Liver (tissue), 7 donors: ENCODE measurements at regions not wholly inside any gene's neighbourhood (a gene's known extent, or its start where the extent isn't known, plus 50 kb on each side); places are given as distances from the start of the nearest gene placed in this dataset.

Experiments used
- DNase-seq: peaks from one replicate; pipeline ENCODE4 v3.0.0-alpha.2; 2017; ENCODE audit warnings: low spot score
- H3K27ac ChIP-seq, 2 donors: one replicate each; pipeline ENCODE4 v1.7.0; 2013; ENCODE audit warnings: inconsistent platforms in 2 of 2, low read length in 2 of 2, control low read depth in 1 of 2, low read depth in 1 of 2, mild to moderate bottlenecking in 1 of 2
- H3K27me3 ChIP-seq, 4 donors: one replicate each; pipeline versions ENCODE4 v1.6.1 to v1.7.0; 2013; ENCODE audit warnings: low read length in 3 of 4, inconsistent platforms in 1 of 4, mild to moderate bottlenecking in 1 of 4, moderate library complexity in 1 of 4; ENCODE audit not compliant: control insufficient read depth in 4 of 4, insufficient read depth in 4 of 4
- H3K36me3 ChIP-seq, 4 donors: one replicate each; pipeline versions ENCODE4 v1.6.1 to v1.7.0; 2013; ENCODE audit warnings: low read length in 3 of 4, mild to moderate bottlenecking in 3 of 4, low read depth in 1 of 4, moderate library complexity in 1 of 4; ENCODE audit not compliant: control insufficient read depth in 4 of 4, insufficient read depth in 3 of 4
- H3K4me1 ChIP-seq, 4 donors: one replicate each; pipeline versions ENCODE4 v1.6.1 to v1.7.0; 2013; ENCODE audit warnings: low read length in 3 of 4, mild to moderate bottlenecking in 3 of 4, moderate library complexity in 1 of 4; ENCODE audit not compliant: control insufficient read depth in 4 of 4, insufficient read depth in 4 of 4
- H3K4me3 ChIP-seq, 3 donors: one replicate each; pipeline versions ENCODE4 v1.6.1 to v1.7.0; 2013; ENCODE audit warnings: low read length in 3 of 3, control low read depth in 1 of 3, low read depth in 1 of 3, mild to moderate bottlenecking in 1 of 3
- H3K9ac ChIP-seq, 2 donors: one replicate each; pipeline ENCODE4 v1.7.0; 2013; ENCODE audit warnings: low read length in 2 of 2, mild to moderate bottlenecking in 2 of 2, moderate library complexity in 2 of 2, control low read depth in 1 of 2, low read depth in 1 of 2
- H3K9me3 ChIP-seq, 4 donors: one replicate each; pipeline versions ENCODE4 v1.6.1 to v1.7.0; 2013; ENCODE audit warnings: low read length in 3 of 4; ENCODE audit not compliant: control insufficient read depth in 4 of 4
- EGR1 ChIP-seq, 2 donors: IDR thresholded peaks; 2 replicates each; pipeline ENCODE4 v1.6.1; 2016 to 2018; ENCODE audit warnings: antibody characterized with exemption in 2 of 2, low read depth in 2 of 2
- FOXA1 ChIP-seq: IDR thresholded peaks from 2 replicates; pipeline ENCODE4 v1.6.1; 2016; ENCODE audit warnings: antibody characterized with exemption
- FOXA2 ChIP-seq: IDR thresholded peaks from 2 replicates; pipeline ENCODE4 v1.6.1; 2016; ENCODE audit warnings: antibody characterized with exemption
- GABPA ChIP-seq, 2 donors: IDR thresholded peaks in 1 of 2; conservative IDR thresholded peaks in 1 of 2; 2 replicates each; pipeline ENCODE4 v1.6.1; 2016; ENCODE audit warnings: antibody characterized with exemption in 2 of 2, mild to moderate bottlenecking in 1 of 2, moderate library complexity in 1 of 2
- HNF4G ChIP-seq: IDR thresholded peaks from 2 replicates; pipeline ENCODE4 v1.6.1; 2016; ENCODE audit warnings: antibody characterized with exemption
- RAD21 ChIP-seq, 2 donors: IDR thresholded peaks; 2 replicates each; pipeline ENCODE4 v1.6.1; 2016; ENCODE audit warnings: antibody characterized with exemption in 2 of 2, mild to moderate bottlenecking in 2 of 2
- RXRA ChIP-seq, 2 donors: IDR thresholded peaks; 2 replicates each; pipeline ENCODE4 v1.6.1; 2017 to 2018; ENCODE audit warnings: antibody characterized with exemption in 2 of 2, mild to moderate bottlenecking in 1 of 2
- SP1 ChIP-seq: IDR thresholded peaks from 2 replicates; pipeline ENCODE4 v1.6.1; 2018; ENCODE audit warnings: antibody characterized with exemption, mild to moderate bottlenecking
- TAF1 ChIP-seq: conservative IDR thresholded peaks from 2 replicates; pipeline ENCODE4 v1.6.1; 2016; ENCODE audit warnings: antibody characterized with exemption, mild to moderate bottlenecking
- WGBS: extraction: QIAGEN DNeasy Blood & Tissue Kit; methylation state at CpG from one replicate; pipeline ENCODE4 v1.1.7; 2013; 5-methylcytosine and 5-hydroxymethylcytosine counted together
- TF ChIP-seq, protein P1 (sequence below): IDR thresholded peaks from 2 replicates; pipeline ENCODE4 v1.6.1; 2016; ENCODE audit warnings: antibody characterized with exemption, mild to moderate bottlenecking
- TF ChIP-seq, protein P2 (sequence below): IDR thresholded peaks from 2 replicates; pipeline ENCODE4 v1.6.1; 2016; ENCODE audit warnings: antibody characterized with exemption
- donor health status: healthy.
- donor health status: healthy.
- donor health status: healthy.
- donor health status: healthy.

DNA sequence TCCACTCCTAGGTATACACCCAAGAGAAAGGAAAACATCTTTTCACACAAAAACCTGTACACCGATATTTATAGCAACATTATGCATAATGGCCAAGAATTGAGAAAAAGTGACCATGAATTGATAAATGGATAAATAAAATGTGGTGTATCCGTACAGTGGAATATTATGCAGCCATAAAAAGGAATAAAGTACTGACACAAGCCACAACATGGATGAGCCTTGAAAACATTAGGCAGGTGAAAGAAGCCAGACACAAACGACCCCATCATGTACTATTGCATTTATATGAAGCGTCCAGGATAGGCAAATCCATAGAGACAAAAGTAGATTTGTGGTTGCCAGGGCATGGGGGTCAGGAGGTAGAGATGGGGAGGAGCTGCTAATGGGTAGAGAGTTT, 64.2 kb upstream of the SLC6A6 start:
- Histone ChIP-seq H3K36me3 (no peaks in the 10 kb centered on the region), H3K4me1 (peaks cover 4 to 16% (median 12%) of the 10 kb centered on the region in 4 donors), H3K9me3 (no peaks in the 10 kb centered on the region), H3K4me3 (no peak overlapping the region), H3K27ac (no peak overlapping the region), H3K9ac (no peak overlapping the region), H3K27me3 (no peaks in the 10 kb centered on the region)
- WGBS: 68% methylated on average over 4 of the region's 4 CpGs
- no peak for DNase-seq
- no peak for TF ChIP-seq RAD21 (IDR thresholded peaks at IDR 0.05)
- TF ChIP-seq FOXA1: no peak
- TF ChIP-seq FOXA2: no peak
- TF ChIP-seq SP1: no peak
- TF ChIP-seq, protein P1, sequence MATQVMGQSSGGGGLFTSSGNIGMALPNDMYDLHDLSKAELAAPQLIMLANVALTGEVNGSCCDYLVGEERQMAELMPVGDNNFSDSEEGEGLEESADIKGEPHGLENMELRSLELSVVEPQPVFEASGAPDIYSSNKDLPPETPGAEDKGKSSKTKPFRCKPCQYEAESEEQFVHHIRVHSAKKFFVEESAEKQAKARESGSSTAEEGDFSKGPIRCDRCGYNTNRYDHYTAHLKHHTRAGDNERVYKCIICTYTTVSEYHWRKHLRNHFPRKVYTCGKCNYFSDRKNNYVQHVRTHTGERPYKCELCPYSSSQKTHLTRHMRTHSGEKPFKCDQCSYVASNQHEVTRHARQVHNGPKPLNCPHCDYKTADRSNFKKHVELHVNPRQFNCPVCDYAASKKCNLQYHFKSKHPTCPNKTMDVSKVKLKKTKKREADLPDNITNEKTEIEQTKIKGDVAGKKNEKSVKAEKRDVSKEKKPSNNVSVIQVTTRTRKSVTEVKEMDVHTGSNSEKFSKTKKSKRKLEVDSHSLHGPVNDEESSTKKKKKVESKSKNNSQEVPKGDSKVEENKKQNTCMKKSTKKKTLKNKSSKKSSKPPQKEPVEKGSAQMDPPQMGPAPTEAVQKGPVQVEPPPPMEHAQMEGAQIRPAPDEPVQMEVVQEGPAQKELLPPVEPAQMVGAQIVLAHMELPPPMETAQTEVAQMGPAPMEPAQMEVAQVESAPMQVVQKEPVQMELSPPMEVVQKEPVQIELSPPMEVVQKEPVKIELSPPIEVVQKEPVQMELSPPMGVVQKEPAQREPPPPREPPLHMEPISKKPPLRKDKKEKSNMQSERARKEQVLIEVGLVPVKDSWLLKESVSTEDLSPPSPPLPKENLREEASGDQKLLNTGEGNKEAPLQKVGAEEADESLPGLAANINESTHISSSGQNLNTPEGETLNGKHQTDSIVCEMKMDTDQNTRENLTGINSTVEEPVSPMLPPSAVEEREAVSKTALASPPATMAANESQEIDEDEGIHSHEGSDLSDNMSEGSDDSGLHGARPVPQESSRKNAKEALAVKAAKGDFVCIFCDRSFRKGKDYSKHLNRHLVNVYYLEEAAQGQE: no peak
- TF ChIP-seq, protein P2, sequence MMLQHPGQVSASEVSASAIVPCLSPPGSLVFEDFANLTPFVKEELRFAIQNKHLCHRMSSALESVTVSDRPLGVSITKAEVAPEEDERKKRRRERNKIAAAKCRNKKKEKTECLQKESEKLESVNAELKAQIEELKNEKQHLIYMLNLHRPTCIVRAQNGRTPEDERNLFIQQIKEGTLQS: no peak
- no peak for TF ChIP-seq GABPA (IDR thresholded peaks at IDR 0.05 in 1 of 2, conservative IDR thresholded peaks at IDR 0.05 in 1 of 2)
- no peak for TF ChIP-seq EGR1 (IDR thresholded peaks at IDR 0.05; ENCODE audit: low read depth in 2 of 2)

DNA sequence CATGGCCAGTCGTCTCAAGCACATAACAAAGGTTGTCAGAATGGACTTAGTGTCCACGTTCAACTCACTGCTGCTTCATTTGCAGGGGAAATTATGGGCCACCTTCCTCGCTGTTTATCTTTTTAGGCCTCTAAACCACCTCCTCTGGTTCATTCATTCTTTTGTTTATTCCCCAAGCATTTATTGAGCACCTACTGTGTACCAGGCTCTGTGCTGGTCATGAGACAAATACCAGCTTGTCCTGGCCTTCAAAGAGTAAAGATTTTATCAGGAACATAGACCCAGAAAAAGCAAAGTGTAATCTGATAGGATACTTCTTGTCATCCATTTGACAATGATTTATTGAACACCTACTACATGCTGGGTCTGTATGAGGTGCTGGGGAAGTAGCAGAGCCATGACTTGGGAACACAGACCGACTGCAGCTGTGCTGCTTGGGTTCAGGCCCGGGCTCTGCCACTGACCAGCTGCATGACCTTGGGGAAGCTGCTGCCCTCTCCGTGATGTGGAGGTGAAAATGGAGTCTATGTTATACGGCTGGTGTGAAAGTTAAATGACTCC, 63.4 kb upstream of the SLC6A6 start:
- no peaks in the 10 kb centered on the region for H3K36me3 ChIP-seq
- no peak overlapping the region for H3K9ac ChIP-seq
- H3K27ac ChIP-seq: no peak overlapping the region
- WGBS: 91% methylated on average over 7 of the region's 7 CpGs
- H3K4me3 ChIP-seq: no peak overlapping the region
- no peaks in the 10 kb centered on the region for H3K9me3 ChIP-seq
- peaks cover 4 to 16% (median 12%) of the 10 kb centered on the region in 4 donors for H3K4me1 ChIP-seq
- no peak for TF ChIP-seq FOXA1
- TF ChIP-seq HNF4G: no peak
- no peak for TF ChIP-seq RAD21 (IDR thresholded peaks at IDR 0.05)
- TF ChIP-seq EGR1 (IDR thresholded peaks at IDR 0.05; ENCODE audit: low read depth in 2 of 2): no peak
- TF ChIP-seq TAF1: no peak
- TF ChIP-seq, protein P1: no peak
- no peak for TF ChIP-seq RXRA (IDR thresholded peaks at IDR 0.05)
- TF ChIP-seq SP1: no peak
- TF ChIP-seq FOXA2: no peak
- TF ChIP-seq, protein P2: no peak
- H3K27me3 ChIP-seq: no peaks in the 10 kb centered on the region
- DNase-seq: no peak
